ENCODE measurements at regions not wholly inside any gene's neighbourhood (a gene's known extent, or its start where the extent isn't known, plus 50 kb on each side); places are given as distances from the start of the nearest gene placed in this dataset.

DNA sequence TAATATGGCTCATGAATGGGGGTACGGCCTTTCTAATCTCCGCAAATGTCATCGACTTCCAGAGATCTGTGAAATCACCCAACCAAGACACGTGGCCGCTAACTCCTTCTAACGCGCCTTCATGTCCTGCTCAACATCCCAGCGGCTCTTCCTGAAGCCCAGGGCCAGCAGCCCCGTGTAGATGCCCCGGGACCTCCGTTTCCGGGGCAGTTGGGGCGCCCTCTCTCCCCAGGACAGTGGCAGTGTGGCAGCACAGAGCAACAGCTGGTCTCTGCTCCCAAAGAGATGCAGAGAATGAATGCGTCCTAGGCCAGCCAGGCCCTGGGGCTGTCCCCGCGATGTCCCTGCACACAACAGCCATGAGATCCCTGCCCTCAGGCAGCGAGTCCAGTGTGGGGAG is 153.5 kb downstream of the RBFOX3 start:
- no peaks in the 10 kb centered on the region for H3K36me3 ChIP-seq (ENCODE audit: low read depth, low read length)
- no peak overlapping the region for H3K4me3 ChIP-seq (ENCODE audit: low read length)
- intact Hi-C loops (cut with micrococcal nuclease) = no loop called here
- H3K79me2 ChIP-seq (ENCODE audit: low read length) = no peaks in the 10 kb centered on the region
- no peaks in the 10 kb centered on the region for H3K9me2 ChIP-seq (replicated peaks; ENCODE audit: low read length)
- DNase-seq (no peak), ATAC-seq (no peak)
- H3K9ac ChIP-seq (ENCODE audit: low read length) = no peak overlapping the region
- H3K27ac ChIP-seq (ENCODE audit: low read length) = no peak overlapping the region
- H3K4me1 ChIP-seq (ENCODE audit: insufficient read depth, low read length) = no peaks in the 10 kb centered on the region
- H3K9me3 ChIP-seq (ENCODE audit: low read length) = no peaks in the 10 kb centered on the region
- ChIA-PET POLR2A (ENCODE audit: unreplicated experiment) (no interaction called here), CTCF (no interaction called here)
- no TSS peak for BruUV-seq (replicated peaks)
- TF ChIP-seq EZH2 (IDR thresholded peaks at IDR 0.05; ENCODE audit: low read length, unreplicated experiment) (no peak), EZH2phosphoT487 (IDR thresholded peaks at IDR 0.05; ENCODE audit: borderline replicate concordance, low read length) (no peak)
- TF ChIP-seq, protein P1, sequence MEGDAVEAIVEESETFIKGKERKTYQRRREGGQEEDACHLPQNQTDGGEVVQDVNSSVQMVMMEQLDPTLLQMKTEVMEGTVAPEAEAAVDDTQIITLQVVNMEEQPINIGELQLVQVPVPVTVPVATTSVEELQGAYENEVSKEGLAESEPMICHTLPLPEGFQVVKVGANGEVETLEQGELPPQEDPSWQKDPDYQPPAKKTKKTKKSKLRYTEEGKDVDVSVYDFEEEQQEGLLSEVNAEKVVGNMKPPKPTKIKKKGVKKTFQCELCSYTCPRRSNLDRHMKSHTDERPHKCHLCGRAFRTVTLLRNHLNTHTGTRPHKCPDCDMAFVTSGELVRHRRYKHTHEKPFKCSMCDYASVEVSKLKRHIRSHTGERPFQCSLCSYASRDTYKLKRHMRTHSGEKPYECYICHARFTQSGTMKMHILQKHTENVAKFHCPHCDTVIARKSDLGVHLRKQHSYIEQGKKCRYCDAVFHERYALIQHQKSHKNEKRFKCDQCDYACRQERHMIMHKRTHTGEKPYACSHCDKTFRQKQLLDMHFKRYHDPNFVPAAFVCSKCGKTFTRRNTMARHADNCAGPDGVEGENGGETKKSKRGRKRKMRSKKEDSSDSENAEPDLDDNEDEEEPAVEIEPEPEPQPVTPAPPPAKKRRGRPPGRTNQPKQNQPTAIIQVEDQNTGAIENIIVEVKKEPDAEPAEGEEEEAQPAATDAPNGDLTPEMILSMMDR (conservative IDR thresholded peaks at IDR 0.05; ENCODE audit: low read depth, low read length) = no peak
- H3F3A ChIP-seq (ENCODE audit: low read length, unreplicated experiment) = no peaks in the 10 kb centered on the region
- H2AFZ ChIP-seq (ENCODE audit: low read length) = no peak overlapping the region
- peaks cover 47% of the 10 kb centered on the region for H3K27me3 ChIP-seq (ENCODE audit: low read length)
- no peak overlapping the region for H3K4me2 ChIP-seq (ENCODE audit: low read length)
- no peaks in the 10 kb centered on the region for H4K20me1 ChIP-seq (ENCODE audit: low read length)

DNA sequence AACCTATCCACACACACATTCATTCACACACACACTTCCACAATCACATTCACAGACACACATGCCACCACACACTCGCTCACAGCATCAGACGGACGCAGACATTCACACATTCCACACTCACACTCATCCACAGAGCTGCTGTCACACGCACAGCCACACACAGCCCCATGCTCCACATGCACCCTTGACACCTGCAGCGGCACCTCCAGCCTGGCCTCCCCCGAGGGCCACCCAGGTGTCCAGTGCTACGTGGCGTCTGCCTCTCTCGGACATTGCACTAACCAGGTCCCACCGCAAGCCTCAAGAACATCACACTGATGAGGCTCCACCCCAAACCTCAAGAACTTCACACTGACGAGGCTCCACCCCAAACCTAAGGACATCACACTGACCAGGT is 155.2 kb downstream of the RBFOX3 start:
- ChIA-PET CTCF (no interaction called here), POLR2A (ENCODE audit: unreplicated experiment) (no interaction called here)
- no peaks in the 10 kb centered on the region for H3K9me2 ChIP-seq (replicated peaks; ENCODE audit: low read length)
- no peaks in the 10 kb centered on the region for H3F3A ChIP-seq (ENCODE audit: low read length, unreplicated experiment)
- H4K20me1 ChIP-seq (ENCODE audit: low read length) = no peaks in the 10 kb centered on the region
- H3K4me1 ChIP-seq (ENCODE audit: insufficient read depth, low read length) = no peaks in the 10 kb centered on the region
- no TSS peak for BruUV-seq (replicated peaks)
- no peak overlapping the region for H3K4me2 ChIP-seq (ENCODE audit: low read length)
- intact Hi-C loops (cut with micrococcal nuclease) = no loop called here
- ATAC-seq (no peak), DNase-seq (no peak)
- no peak overlapping the region for H2AFZ ChIP-seq (ENCODE audit: low read length)
- H3K36me3 ChIP-seq (ENCODE audit: low read depth, low read length) = no peaks in the 10 kb centered on the region
- no peak overlapping the region for H3K4me3 ChIP-seq (ENCODE audit: low read length)
- H3K27me3 ChIP-seq (ENCODE audit: low read length) = peaks cover 61% of the 10 kb centered on the region
- H3K9me3 ChIP-seq (ENCODE audit: low read length) = no peaks in the 10 kb centered on the region
- no peak overlapping the region for H3K27ac ChIP-seq (ENCODE audit: low read length)
- no peak overlapping the region for H3K9ac ChIP-seq (ENCODE audit: low read length)
- TF ChIP-seq EZH2phosphoT487 (IDR thresholded peaks at IDR 0.05; ENCODE audit: borderline replicate concordance, low read length) (no peak), EZH2 (IDR thresholded peaks at IDR 0.05; ENCODE audit: low read length, unreplicated experiment) (no peak)
- TF ChIP-seq, protein P1 (conservative IDR thresholded peaks at IDR 0.05; ENCODE audit: low read depth, low read length) = no peak
- H3K79me2 ChIP-seq (ENCODE audit: low read length) = no peaks in the 10 kb centered on the region

DNA sequence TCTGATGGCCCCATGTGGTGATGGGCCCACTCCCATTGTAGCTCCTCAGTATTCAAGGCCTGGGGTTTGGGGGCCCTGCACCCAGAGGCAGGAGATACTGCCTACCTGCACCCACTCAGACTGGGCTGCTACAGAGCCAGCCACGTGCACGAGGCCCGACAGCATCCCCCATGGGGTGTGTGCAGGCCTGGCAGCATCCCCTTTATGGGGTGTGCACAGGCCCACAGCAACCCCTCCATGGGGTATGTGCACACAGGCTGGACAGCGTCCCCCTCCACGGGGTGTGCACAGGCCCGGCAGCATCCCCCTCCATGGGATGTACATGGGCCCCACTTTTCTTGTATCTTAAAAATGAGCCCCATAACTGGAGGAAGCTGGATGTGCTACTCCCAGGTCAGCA is 156.0 kb downstream of the RBFOX3 start:
- no peak overlapping the region for H2AFZ ChIP-seq (ENCODE audit: low read length)
- CTCF ChIA-PET = no interaction called here
- POLR2A ChIA-PET (ENCODE audit: unreplicated experiment) = no interaction called here
- no peaks in the 10 kb centered on the region for H3K79me2 ChIP-seq (ENCODE audit: low read length)
- H3K27ac ChIP-seq (ENCODE audit: low read length) = no peak overlapping the region
- no peak overlapping the region for H3K9ac ChIP-seq (ENCODE audit: low read length)
- no peak overlapping the region for H3K4me2 ChIP-seq (ENCODE audit: low read length)
- H4K20me1 ChIP-seq (ENCODE audit: low read length) = no peaks in the 10 kb centered on the region
- ATAC-seq (no peak), DNase-seq (no peak)
- no peaks in the 10 kb centered on the region for H3F3A ChIP-seq (ENCODE audit: low read length, unreplicated experiment)
- intact Hi-C loops (cut with micrococcal nuclease) = no loop called here
- H3K9me3 ChIP-seq (ENCODE audit: low read length) = no peaks in the 10 kb centered on the region
- no peak overlapping the region for H3K4me3 ChIP-seq (ENCODE audit: low read length)
- H3K9me2 ChIP-seq (replicated peaks; ENCODE audit: low read length) = no peaks in the 10 kb centered on the region
- TF ChIP-seq, protein P1 (conservative IDR thresholded peaks at IDR 0.05; ENCODE audit: low read depth, low read length) = no peak
- TF ChIP-seq EZH2phosphoT487 (IDR thresholded peaks at IDR 0.05; ENCODE audit: borderline replicate concordance, low read length) = no peak
- TF ChIP-seq EZH2 (IDR thresholded peaks at IDR 0.05; ENCODE audit: low read length, unreplicated experiment) = no peak
- peaks cover 69% of the 10 kb centered on the region for H3K27me3 ChIP-seq (ENCODE audit: low read length)
- H3K36me3 ChIP-seq (ENCODE audit: low read depth, low read length) = no peaks in the 10 kb centered on the region
- no peaks in the 10 kb centered on the region for H3K4me1 ChIP-seq (ENCODE audit: insufficient read depth, low read length)
- BruUV-seq (replicated peaks) = no TSS peak
